ENCODE measurements at regions not wholly inside any gene's neighbourhood (a gene's known extent, or its start where the extent isn't known, plus 50 kb on each side); places are given as distances from the start of the nearest gene placed in this dataset.

DNA sequence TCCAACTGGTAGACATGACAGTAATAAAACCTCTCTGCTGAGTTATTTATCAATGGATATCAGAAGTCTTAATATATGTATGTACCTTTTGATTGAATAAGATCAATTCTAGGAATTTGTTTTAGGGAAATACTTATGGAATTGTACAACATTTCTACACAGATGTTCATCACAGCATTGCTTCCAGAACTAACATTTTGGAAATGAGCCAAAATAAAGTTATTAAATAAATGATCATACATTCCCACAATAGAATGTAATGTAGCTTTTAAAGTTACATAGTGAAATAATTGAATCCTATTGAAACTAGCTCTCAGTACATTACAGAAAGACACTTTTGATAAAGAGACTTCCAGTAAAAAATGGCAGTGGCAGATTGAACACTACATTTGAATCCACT lies 481.6 kb upstream of the LRRN3 start:
- TF ChIP-seq, protein P1, sequence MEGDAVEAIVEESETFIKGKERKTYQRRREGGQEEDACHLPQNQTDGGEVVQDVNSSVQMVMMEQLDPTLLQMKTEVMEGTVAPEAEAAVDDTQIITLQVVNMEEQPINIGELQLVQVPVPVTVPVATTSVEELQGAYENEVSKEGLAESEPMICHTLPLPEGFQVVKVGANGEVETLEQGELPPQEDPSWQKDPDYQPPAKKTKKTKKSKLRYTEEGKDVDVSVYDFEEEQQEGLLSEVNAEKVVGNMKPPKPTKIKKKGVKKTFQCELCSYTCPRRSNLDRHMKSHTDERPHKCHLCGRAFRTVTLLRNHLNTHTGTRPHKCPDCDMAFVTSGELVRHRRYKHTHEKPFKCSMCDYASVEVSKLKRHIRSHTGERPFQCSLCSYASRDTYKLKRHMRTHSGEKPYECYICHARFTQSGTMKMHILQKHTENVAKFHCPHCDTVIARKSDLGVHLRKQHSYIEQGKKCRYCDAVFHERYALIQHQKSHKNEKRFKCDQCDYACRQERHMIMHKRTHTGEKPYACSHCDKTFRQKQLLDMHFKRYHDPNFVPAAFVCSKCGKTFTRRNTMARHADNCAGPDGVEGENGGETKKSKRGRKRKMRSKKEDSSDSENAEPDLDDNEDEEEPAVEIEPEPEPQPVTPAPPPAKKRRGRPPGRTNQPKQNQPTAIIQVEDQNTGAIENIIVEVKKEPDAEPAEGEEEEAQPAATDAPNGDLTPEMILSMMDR (IDR thresholded peaks at IDR 0.05), result no peak
- intact Hi-C loops (cut with DNase I), result no loop called here
- Histone ChIP-seq H3K27ac (no peak overlapping the region), H3K27me3 (no peaks in the 10 kb centered on the region), H3K9me3 (no peaks in the 10 kb centered on the region), H3K4me1 (no peaks in the 10 kb centered on the region), H3K4me3 (no peak overlapping the region), H3K36me3 (no peaks in the 10 kb centered on the region)
- DNase-seq (ENCODE audit: low spot score in 2 of 2), result no peak

DNA sequence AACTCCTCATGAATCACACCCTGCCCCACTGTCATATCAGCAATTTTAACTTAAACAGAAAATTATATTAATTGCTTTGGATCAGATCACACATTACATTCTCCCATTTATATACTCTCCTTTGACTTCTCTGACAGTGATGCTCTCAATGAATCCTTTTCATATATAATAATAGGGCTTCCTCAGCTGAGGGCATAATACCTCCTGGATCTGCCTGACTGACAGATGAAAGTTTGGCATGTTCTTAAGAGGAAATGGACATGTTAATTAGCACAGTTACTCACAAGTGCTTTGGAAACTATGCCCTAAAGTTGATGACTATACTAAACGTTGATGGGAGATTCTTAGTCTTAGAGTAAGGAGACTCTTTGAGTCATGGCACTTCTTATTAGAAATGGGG lies 478.2 kb upstream of the LRRN3 start:
- intact Hi-C loops (cut with DNase I), result no loop called here
- Histone ChIP-seq H3K27ac (no peak overlapping the region), H3K4me3 (no peak overlapping the region), H3K36me3 (no peaks in the 10 kb centered on the region), H3K27me3 (no peaks in the 10 kb centered on the region), H3K9me3 (no peaks in the 10 kb centered on the region), H3K4me1 (no peaks in the 10 kb centered on the region)
- TF ChIP-seq, protein P1 (IDR thresholded peaks at IDR 0.05), result no peak
- no peak for DNase-seq (ENCODE audit: low spot score in 2 of 2)

All from ascending aorta (tissue), 2 donors.